SU-DHL-6 (cell line): ENCODE measurements at regions not wholly inside any gene's neighbourhood (a gene's known extent, or its start where the extent isn't known, plus 50 kb on each side); places are given as distances from the start of the nearest gene placed in this dataset.

Source experiments
- H2AFZ ChIP-seq: fragments of 200-600 bp; sonication (generic); 2 replicates; pipeline ENCODE4 v1.6.1; 2014; ENCODE audit warnings: low read depth, mild to moderate bottlenecking, moderate library complexity, mixed read lengths, antibody characterized with exemption, low read length; ENCODE audit not compliant: severe bottlenecking
- H3F3A ChIP-seq: fragments of 200-600 bp; shearing (Covaris generic); 2 replicates; pipeline ENCODE4 v1.6.0; 2016; ENCODE audit warnings: antibody characterized with exemption, mild to moderate bottlenecking; ENCODE audit not compliant: insufficient read depth
- H3K27ac ChIP-seq: fragments of 200-600 bp; sonication (generic); 2 replicates; pipeline ENCODE4 v1.5.1; 2016; ENCODE audit warnings: low read depth, mild to moderate bottlenecking, low read length, moderate library complexity, mixed read lengths
- H3K27me3 ChIP-seq: fragments of 200-600 bp; sonication (generic), shearing (Covaris generic); 2 replicates; pipeline ENCODE4 v1.6.0; 2014; ENCODE audit warnings: mild to moderate bottlenecking, low read length
- H3K36me3 ChIP-seq: fragments of 200-600 bp; sonication (generic); 2 replicates; pipeline ENCODE4 v1.6.1; 2014; ENCODE audit warnings: mild to moderate bottlenecking, low read length, mixed read lengths
- H3K4me2 ChIP-seq: fragments of 300-600, 200-600 bp; shearing (Covaris generic), sonication (generic); 2 replicates; pipeline ENCODE4 v1.6.0; 2014; ENCODE audit warnings: low read length, low read depth, mild to moderate bottlenecking; ENCODE audit not compliant: poor library complexity, severe bottlenecking
- H3K4me3 ChIP-seq: fragments of 200-600 bp; sonication (generic); 2 replicates; pipeline ENCODE4 v1.5.1; 2014; ENCODE audit warnings: antibody characterized with exemption, low read length, mild to moderate bottlenecking, mixed read lengths; ENCODE audit not compliant: insufficient read depth, poor library complexity, severe bottlenecking
- H3K79me2 ChIP-seq: fragments of 200-600 bp; sonication (generic); 2 replicates; pipeline ENCODE4 v1.6.1; 2014; ENCODE audit warnings: mild to moderate bottlenecking, low read length, moderate library complexity; ENCODE audit not compliant: insufficient read depth
- H3K9ac ChIP-seq: fragments of 200-600 bp; sonication (generic); 2 replicates; pipeline ENCODE4 v1.7.0; 2014; ENCODE audit warnings: mild to moderate bottlenecking, low read length
- H3K9me2 ChIP-seq: fragments of 200-600 bp; sonication (generic); replicated peaks from 2 replicates; pipeline ENCODE4 v1.6.1; 2014; ENCODE audit warnings: low read length; ENCODE audit not compliant: insufficient read depth
- H3K9me3 ChIP-seq: fragments of 200-600 bp; sonication (generic); 2 replicates; pipeline ENCODE4 v1.6.1; 2014; ENCODE audit warnings: low read length, mixed read lengths; ENCODE audit not compliant: insufficient read depth
- H4K20me1 ChIP-seq: fragments of 200-600 bp; sonication (generic); 2 replicates; pipeline ENCODE4 v1.6.1; 2014; ENCODE audit warnings: low read depth, mild to moderate bottlenecking, antibody characterized with exemption, low read length, moderate library complexity, mixed read lengths
- EZH2phosphoT487 ChIP-seq: fragments of 200-600 bp; sonication (generic), shearing (Covaris generic); conservative IDR thresholded peaks from 2 replicates; pipeline ENCODE4 v1.6.1; 2018; ENCODE audit warnings: mild to moderate bottlenecking, antibody characterized with exemption, low read length, moderate library complexity, mixed read lengths
- TF ChIP-seq, protein P1 (sequence below): fragments of 200-600 bp; sonication (generic); IDR thresholded peaks from one replicate; pipeline ENCODE4 v1.5.1; 2017; ENCODE audit warnings: antibody characterized with exemption, mild to moderate bottlenecking, low read length, moderate library complexity; ENCODE audit not compliant: insufficient read depth, poor library complexity, severe bottlenecking

GRCh38 chr3:16089521-16089920, 85.0 kb upstream of the GALNT15 start:
- Histone ChIP-seq H3K4me2 (no peak overlapping the region), H4K20me1 (no peaks in the 10 kb centered on the region), H3K4me3 (no peak overlapping the region), H3K9me3 (no peaks in the 10 kb centered on the region), H3K36me3 (no peaks in the 10 kb centered on the region), H3K27me3 (no peaks in the 10 kb centered on the region), H3K9me2 (no peaks in the 10 kb centered on the region), H3K9ac (no peak overlapping the region), H3F3A (no peaks in the 10 kb centered on the region), H3K79me2 (no peaks in the 10 kb centered on the region), H3K27ac (no peak overlapping the region), H2AFZ (no peak overlapping the region)
- TF ChIP-seq EZH2phosphoT487 = no peak
- TF ChIP-seq, protein P1, sequence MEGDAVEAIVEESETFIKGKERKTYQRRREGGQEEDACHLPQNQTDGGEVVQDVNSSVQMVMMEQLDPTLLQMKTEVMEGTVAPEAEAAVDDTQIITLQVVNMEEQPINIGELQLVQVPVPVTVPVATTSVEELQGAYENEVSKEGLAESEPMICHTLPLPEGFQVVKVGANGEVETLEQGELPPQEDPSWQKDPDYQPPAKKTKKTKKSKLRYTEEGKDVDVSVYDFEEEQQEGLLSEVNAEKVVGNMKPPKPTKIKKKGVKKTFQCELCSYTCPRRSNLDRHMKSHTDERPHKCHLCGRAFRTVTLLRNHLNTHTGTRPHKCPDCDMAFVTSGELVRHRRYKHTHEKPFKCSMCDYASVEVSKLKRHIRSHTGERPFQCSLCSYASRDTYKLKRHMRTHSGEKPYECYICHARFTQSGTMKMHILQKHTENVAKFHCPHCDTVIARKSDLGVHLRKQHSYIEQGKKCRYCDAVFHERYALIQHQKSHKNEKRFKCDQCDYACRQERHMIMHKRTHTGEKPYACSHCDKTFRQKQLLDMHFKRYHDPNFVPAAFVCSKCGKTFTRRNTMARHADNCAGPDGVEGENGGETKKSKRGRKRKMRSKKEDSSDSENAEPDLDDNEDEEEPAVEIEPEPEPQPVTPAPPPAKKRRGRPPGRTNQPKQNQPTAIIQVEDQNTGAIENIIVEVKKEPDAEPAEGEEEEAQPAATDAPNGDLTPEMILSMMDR = no peak

DNA sequence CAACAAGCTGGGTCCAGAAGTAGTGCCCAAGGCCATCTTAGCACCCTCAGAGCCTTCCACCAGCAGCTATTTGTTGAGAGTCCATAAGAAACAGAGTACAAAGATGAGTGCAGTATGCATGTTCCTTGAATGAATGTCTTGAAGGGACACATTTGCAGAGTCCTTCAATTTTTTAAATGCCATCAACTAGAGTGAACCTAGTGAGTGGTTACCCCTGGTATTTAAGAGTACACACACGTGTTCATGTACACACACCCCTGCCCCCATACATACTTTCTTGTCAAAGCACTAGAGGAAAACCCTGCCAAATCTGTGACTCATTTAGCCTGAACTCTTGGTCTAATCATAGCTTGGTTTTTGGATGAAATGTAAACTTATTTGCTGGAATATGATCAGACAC, 84.5 kb upstream of the GALNT15 start:
- no peak overlapping the region for H3K4me3 ChIP-seq
- no peaks in the 10 kb centered on the region for H3K27me3 ChIP-seq
- H3K36me3 ChIP-seq = no peaks in the 10 kb centered on the region
- no peak overlapping the region for H3K9ac ChIP-seq
- H2AFZ ChIP-seq = no peak overlapping the region
- no peaks in the 10 kb centered on the region for H3K9me3 ChIP-seq
- H3K27ac ChIP-seq = no peak overlapping the region
- TF ChIP-seq, protein P1 = no peak
- no peak for TF ChIP-seq EZH2phosphoT487
- H3K9me2 ChIP-seq = no peaks in the 10 kb centered on the region
- H4K20me1 ChIP-seq = no peaks in the 10 kb centered on the region
- no peaks in the 10 kb centered on the region for H3K79me2 ChIP-seq
- no peak overlapping the region for H3K4me2 ChIP-seq
- no peaks in the 10 kb centered on the region for H3F3A ChIP-seq

DNA sequence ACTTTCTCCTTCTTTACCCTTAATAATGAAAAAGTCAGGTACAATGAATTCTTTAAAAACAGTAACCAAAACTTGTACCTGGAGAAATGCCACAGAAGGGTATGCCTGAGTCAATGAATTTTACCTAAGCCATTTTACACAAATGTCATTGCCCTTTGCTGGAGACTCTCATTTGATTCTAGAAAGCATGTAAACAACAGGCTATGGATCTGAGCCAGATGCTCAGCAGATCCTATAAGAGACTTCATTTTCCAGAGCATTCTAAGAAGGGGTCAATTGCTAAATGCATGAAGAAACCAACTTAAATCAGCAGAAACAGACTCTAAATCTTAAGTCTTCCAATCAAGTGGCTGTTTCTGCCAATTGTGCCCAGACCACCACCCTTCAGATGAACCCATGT, 83.8 kb upstream of the GALNT15 start:
- TF ChIP-seq, protein P1 = no peak
- no peak for TF ChIP-seq EZH2phosphoT487
- no peaks in the 10 kb centered on the region for H3F3A ChIP-seq
- no peak overlapping the region for H2AFZ ChIP-seq
- H3K79me2 ChIP-seq = no peaks in the 10 kb centered on the region
- H3K9me3 ChIP-seq = no peaks in the 10 kb centered on the region
- no peak overlapping the region for H3K27ac ChIP-seq
- H3K9me2 ChIP-seq = no peaks in the 10 kb centered on the region
- H3K9ac ChIP-seq = no peak overlapping the region
- H3K36me3 ChIP-seq = no peaks in the 10 kb centered on the region
- no peak overlapping the region for H3K4me2 ChIP-seq
- H3K27me3 ChIP-seq = no peaks in the 10 kb centered on the region
- no peaks in the 10 kb centered on the region for H4K20me1 ChIP-seq
- H3K4me3 ChIP-seq = no peak overlapping the region

GRCh38 chr3:16092923-16093322, 81.6 kb upstream of the GALNT15 start:
- no peak overlapping the region for H3K9ac ChIP-seq
- no peaks in the 10 kb centered on the region for H3K9me2 ChIP-seq
- no peaks in the 10 kb centered on the region for H3K9me3 ChIP-seq
- TF ChIP-seq EZH2phosphoT487 = no peak
- TF ChIP-seq, protein P1 = no peak
- H3K27me3 ChIP-seq = no peaks in the 10 kb centered on the region
- no peak overlapping the region for H3K27ac ChIP-seq
- H3K4me3 ChIP-seq = no peak overlapping the region
- H3K4me2 ChIP-seq = no peak overlapping the region
- no peaks in the 10 kb centered on the region for H3F3A ChIP-seq
- H3K36me3 ChIP-seq = no peaks in the 10 kb centered on the region
- H4K20me1 ChIP-seq = no peaks in the 10 kb centered on the region
- H3K79me2 ChIP-seq = no peaks in the 10 kb centered on the region
- no peak overlapping the region for H2AFZ ChIP-seq
